HG03469 (cell line): ENCODE measurements at regions not wholly inside any gene's neighbourhood (a gene's known extent, or its start where the extent isn't known, plus 50 kb on each side); places are given as distances from the start of the nearest gene placed in this dataset.

Experiments used
- ATAC-seq: cut with Tn5 transposase; IDR thresholded peaks from one replicate; pipeline ENCODE4 v1.9.1; 2021; ENCODE audit warnings: mild to moderate bottlenecking, moderate library complexity, moderate number of reproducible peaks; ENCODE audit not compliant: unreplicated experiment

- ATAC-seq, result no peak
Measured at GRCh38 chr5:52491818-52492217, 295.9 kb upstream of the ITGA1 start.

GRCh38 chr5:52497133-52497693 lies 290.5 kb upstream of the ITGA1 start:
- no peak for ATAC-seq

DNA sequence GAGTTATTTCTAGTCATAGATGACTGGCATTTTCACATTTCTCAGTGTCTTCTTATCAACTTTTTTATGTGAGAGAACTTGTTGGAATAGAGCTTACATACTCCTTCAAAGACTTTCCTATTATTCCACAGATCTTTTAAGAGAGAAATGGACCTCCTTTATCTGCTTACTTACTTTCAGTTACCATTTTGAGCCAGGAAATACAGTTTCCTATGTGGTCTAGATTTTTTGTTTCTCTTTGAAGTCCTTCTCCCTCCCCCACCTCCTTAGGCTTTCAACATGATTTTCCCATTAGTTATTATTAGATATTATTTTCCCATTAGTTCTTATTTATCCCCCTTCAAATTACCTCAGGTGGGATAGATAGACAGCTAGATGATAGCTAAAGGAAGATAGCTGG lies 289.1 kb upstream of the ITGA1 start:
- ATAC-seq, result no peak

DNA sequence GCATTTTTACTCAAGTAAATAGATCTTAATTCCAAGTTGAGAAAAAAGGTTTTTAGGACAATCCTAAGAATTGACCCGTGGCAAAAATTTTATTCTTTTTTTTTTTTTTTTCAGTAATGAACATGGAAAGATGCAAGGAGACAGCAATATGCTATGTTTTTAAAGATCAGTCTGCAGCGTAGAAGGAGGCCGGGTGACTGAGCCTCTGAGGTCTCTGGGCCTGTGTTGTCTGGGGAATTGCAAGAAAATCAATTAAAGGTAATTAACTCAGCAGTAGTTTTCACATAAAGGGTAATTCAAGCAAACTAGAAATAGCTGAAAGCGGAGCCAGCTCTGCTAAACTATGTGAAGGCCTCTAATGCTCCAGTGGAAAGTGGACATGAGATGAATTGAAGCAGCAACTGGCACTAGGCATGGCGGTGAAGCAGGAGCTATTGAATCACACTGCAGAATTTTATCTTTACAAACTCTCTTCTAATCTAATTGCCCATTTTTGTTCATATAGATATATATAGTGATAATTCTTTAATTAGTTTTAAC lies 285.2 kb upstream of the ITGA1 start:
- ATAC-seq, result no peak

DNA sequence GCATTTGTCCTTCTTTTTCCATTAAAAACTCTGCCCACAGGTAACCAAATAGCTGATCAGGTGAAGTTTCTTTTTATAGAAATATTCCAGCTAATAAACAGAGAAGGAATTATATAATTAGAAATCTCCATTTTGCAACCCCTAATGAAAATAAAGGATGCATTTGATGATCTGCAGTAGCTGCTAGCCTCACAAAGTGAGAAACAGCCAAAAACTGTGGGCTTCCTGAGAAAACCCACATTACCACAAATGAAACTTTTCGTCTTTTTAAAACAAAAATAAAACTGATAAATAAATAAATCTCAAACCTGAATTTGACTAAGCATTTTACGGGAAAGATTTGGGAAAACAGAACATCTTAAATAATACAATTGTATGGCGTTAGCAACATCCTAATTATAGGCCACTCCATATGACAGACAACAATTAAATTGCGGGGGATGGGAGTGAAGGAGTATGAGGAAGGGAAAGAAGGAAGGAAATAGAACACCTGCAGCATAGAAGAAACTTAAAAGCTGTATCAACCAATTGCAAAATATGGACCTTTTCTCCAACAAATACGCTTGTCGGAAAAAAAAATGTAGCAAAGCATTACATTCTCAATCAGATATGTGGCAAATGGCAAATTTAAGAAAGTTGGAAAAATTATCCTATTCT lies 283.0 kb upstream of the ITGA1 start:
- ATAC-seq, result no peak

- no peak for ATAC-seq
Measured at GRCh38 chr5:52517667-52518066, 270.0 kb upstream of the ITGA1 start.

DNA sequence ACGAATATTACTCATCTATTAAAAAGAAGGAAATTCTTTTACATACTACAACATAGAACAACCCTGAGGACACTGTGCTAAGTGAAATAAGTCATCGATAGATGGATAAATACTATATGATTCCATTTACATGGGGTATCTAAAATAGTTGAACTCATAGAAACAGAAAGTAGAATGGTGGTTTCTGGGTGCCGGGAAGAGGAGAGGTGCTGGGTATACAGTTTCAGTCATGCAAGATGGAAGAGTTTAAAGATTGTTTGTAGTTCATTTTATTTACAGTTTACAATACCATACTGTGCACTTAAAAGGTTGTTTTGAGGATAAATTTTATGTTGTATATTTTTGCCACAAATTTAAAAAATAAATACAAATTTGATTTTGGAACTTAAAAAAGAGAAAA lies 267.5 kb upstream of the ITGA1 start:
- no peak for ATAC-seq

DNA sequence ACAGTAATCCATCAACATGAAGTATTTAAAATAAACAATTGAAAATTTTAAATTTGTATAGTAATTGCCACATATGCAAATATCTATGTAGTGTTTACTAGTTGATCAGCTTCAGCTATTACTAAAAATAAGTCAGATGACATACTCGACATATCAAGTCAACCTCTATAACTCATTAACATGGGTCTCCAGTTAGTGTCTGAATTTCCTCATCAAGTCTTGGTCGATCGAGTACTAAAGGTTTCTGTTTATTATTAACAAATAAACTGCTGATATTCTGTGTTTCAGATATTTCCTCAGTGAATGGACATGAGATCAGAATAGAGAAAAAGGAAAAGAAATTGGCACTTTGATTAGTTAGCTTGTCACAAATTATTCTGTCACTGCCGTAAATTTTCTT lies 266.5 kb upstream of the ITGA1 start:
- ATAC-seq, result no peak

- ATAC-seq, result no peak
Measured at GRCh38 chr5:52523701-52524100, 264.0 kb upstream of the ITGA1 start.

DNA sequence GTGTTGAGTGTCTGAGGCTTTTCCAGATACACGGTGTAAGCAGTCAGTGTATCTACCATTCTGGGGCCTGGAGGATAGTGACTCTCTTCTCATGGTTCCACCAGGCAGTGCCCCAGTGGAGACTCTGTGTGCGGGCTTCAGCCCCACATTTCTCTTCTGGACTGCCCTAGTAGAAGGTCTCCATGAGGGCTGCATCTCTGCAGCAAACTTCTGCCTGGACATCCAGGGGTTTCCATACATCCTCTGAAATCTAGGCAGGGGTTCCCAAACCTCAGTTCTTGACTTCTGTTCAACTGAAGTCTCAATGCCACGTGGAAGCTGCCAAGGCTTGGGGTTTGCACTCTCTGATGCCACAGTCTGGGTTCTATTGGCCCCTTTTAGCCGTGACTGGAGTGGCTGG lies 256.6 kb upstream of the ITGA1 start:
- no peak for ATAC-seq

GRCh38 chr5:52543594-52543993 lies 244.1 kb upstream of the ITGA1 start:
- ATAC-seq, result no peak

GRCh38 chr5:52544738-52545137 lies 243.0 kb upstream of the ITGA1 start:
- no peak for ATAC-seq

- ATAC-seq, result no peak
Measured at GRCh38 chr5:52554293-52554692, 233.4 kb upstream of the ITGA1 start.

GRCh38 chr5:52560366-52560765 lies 227.3 kb upstream of the ITGA1 start:
- ATAC-seq, result no peak

- ATAC-seq, result no peak
Measured at GRCh38 chr5:52562473-52562872, 225.2 kb upstream of the ITGA1 start.

DNA sequence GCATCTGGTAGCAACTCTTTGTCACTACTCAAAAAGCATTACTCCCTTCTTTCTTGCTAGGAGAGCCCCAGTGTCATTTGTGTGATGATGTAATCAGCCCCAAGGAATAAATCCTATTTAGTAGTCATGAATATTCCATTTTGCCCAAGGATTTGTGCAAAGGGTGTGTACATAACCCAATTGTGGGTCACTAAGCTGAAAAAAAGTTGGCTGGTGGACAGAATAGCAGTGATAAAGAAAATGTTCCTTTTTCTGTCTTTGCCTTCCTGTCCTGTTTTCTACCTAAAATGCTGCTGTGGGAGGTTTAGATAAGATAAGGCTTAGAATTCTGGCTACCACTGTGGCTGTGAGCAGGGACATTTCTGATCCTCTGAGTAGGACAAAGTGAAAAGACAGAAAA lies 223.1 kb upstream of the ITGA1 start:
- ATAC-seq, result no peak

- no peak for ATAC-seq
Measured at GRCh38 chr5:52577546-52577945, 210.2 kb upstream of the ITGA1 start.

DNA sequence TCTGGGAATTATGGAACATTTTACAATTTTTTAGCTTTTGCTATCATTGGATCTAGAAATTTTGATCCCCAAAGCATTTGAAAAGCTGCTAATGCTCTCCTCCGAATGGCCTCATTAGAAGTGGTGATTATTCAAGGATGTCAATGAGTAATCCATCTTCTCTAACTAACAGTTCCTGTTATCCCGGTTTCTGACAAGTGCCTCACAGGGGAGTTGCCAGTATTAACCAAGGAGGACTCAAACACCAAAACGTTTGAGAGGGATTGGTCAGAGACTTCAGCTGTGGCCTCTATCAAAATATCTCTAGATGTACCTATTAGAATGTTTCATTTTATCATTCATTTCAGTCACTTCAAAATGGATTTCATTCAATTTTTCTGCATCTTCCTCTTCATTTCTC lies 208.3 kb upstream of the ITGA1 start:
- ATAC-seq, result no peak

DNA sequence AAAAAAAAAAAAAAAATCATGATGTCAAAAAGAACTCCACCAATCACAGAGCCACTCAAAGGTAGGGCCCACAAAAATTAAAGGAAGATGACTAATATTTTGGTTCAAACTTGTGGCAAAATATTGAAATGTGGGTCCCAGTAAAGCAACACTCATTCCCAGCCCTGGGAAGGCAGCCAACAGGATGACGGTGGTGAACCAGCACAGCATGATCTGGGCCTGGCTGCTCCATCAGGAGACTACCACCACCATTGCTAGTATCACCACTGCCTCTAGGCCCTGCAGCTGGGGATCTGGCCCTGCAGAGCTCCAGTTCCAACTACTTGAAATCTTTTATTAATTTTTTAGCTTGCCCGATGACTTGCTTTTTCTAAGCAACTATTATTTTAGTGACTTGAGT lies 206.8 kb upstream of the ITGA1 start:
- no peak for ATAC-seq

DNA sequence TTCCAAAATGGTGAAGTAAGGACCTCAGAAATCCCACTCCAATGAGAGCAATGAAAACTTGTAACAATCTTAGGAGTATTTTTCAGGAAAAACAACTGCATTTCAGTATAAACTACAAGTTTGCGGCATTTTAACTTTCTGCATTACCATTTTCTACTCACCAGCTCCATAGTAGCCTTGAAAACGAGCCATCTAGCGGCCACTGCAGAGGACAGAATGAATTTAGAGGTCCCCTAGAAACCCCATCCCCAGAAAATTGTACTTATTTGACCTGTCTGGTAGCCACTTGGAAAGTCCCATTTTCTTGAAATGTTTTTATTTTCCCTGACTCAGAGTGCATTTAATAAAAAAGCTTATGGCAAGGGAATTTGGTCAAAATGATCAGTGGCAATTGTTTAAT lies 205.4 kb upstream of the ITGA1 start:
- ATAC-seq, result no peak

DNA sequence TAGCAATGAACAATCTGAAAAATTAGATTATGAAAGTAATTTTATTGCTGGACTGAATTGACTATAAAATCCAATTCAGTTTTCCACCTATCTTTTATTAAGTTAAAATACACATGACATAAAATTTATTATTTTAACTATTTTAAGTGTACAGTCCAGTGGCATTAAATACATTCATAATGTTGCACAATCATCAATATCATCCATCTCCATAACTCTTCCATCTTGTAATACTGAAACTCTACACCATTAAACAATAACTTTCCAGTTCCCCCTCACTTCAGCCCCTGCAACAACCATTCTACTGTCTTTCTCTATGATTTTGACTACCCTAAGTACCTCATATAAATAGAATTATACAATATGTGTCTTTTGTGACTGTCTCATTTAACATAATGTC lies 200.6 kb upstream of the ITGA1 start:
- no peak for ATAC-seq

GRCh38 chr5:52597625-52598024 lies 190.1 kb upstream of the ITGA1 start:
- ATAC-seq, result no peak

DNA sequence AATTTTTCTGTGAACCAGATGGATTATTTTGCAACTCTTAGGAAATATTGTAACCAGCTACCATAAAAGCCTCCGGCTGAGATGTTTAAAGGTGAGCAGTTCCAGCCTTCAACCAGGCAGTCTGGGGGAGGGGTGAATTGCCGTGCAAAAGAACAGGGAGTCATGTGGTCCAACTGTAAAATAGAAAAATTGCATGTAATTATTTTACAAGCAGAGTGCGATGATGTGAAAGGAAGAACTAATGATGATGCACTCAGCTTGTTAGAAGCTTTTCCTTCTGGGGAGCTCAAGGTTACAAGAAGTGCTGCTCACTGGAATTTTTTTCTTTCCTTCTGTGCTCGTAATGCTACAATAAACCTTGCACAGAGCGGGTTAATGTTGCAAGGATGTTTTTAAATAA lies 188.7 kb upstream of the ITGA1 start:
- no peak for ATAC-seq
